Natural killer cell (primary cell): ENCODE measurements at regions not wholly inside any gene's neighbourhood (a gene's known extent, or its start where the extent isn't known, plus 50 kb on each side); places are given as distances from the start of the nearest gene placed in this dataset.

ENCODE experiments used
- ATAC-seq, 3 donors: fragments of 150-1000 bp in 2 of 3; fragments of 200-7000 bp in 1 of 3; cut with Tn5 transposase; 1 replicate in 1 of 3; 2 replicates in 2 of 3; pipeline ENCODE4 v1.10.0; 2021; ENCODE audit warnings: mild to moderate bottlenecking in 2 of 3, moderate library complexity in 2 of 3
- DNase-seq, 2 donors: peaks; one replicate each; pipeline versions ENCODE4 v3.0.0 to v3.0.0-alpha.2; 2013 to 2021; ENCODE audit warnings: mixed read lengths in 1 of 2
- H3K27ac ChIP-seq: one replicate; pipeline ENCODE4 v1.5.1; 2013; ENCODE audit warnings: mild to moderate bottlenecking, low read length
- H3K27me3 ChIP-seq: one replicate; pipeline ENCODE4 v1.6.1; 2013; ENCODE audit warnings: low read length; ENCODE audit not compliant: control insufficient read depth, insufficient read depth
- H3K36me3 ChIP-seq: one replicate; pipeline ENCODE4 v1.6.1; 2013; ENCODE audit warnings: low read length; ENCODE audit not compliant: control insufficient read depth, insufficient read depth
- H3K4me1 ChIP-seq: one replicate; pipeline ENCODE4 v1.6.1; 2013; ENCODE audit warnings: low read length; ENCODE audit not compliant: control insufficient read depth, insufficient read depth
- H3K4me3 ChIP-seq: one replicate; pipeline ENCODE4 v1.5.1; 2013; ENCODE audit warnings: low read length
- H3K9me3 ChIP-seq: one replicate; pipeline ENCODE4 v1.6.1; 2013; ENCODE audit warnings: low read length; ENCODE audit not compliant: control insufficient read depth, insufficient read depth
- H3K27ac Mint-ChIP-seq, 2 donors: one replicate each; pipeline ENCODE4 v1.8.0; 2022; ENCODE audit warnings: mild to moderate bottlenecking in 2 of 2, mixed read lengths in 2 of 2, moderate library complexity in 1 of 2
- H3K27me3 Mint-ChIP-seq, 2 donors: one replicate each; pipeline ENCODE4 v1.8.0; 2022; ENCODE audit warnings: low read depth in 2 of 2, mixed read lengths in 2 of 2
- H3K36me3 Mint-ChIP-seq: one replicate; pipeline ENCODE4 v1.8.0; 2022; ENCODE audit warnings: mixed read lengths
- H3K4me1 Mint-ChIP-seq, 2 donors: one replicate each; pipeline ENCODE4 v1.8.0; 2022; ENCODE audit warnings: mixed read lengths in 2 of 2
- H3K4me3 Mint-ChIP-seq: one replicate; pipeline ENCODE4 v1.8.0; 2022; ENCODE audit warnings: mild to moderate bottlenecking, moderate library complexity, mixed read lengths
- H3K9me3 Mint-ChIP-seq, 2 donors: one replicate each; pipeline ENCODE4 v1.8.0; 2022; ENCODE audit warnings: mixed read lengths in 2 of 2
- CTCF ChIP-seq: fragments of 200-600 bp; IDR thresholded peaks from one replicate; pipeline ENCODE4 v1.8.0; 2022; ENCODE audit warnings: antibody characterized with exemption
- WGBS: methylation state at CpG from one replicate; pipeline ENCODE4 v1.1.7; 2013; ENCODE audit warnings: missing lambda C conversion rate; ENCODE audit not compliant: insufficient coverage; 5-methylcytosine and 5-hydroxymethylcytosine counted together
- intact Hi-C: fragments of 100-400 bp; cut with micrococcal nuclease; formaldehyde crosslinking; loops from one replicate; pipeline ENCODE4 v1.14.2; 2022

DNA sequence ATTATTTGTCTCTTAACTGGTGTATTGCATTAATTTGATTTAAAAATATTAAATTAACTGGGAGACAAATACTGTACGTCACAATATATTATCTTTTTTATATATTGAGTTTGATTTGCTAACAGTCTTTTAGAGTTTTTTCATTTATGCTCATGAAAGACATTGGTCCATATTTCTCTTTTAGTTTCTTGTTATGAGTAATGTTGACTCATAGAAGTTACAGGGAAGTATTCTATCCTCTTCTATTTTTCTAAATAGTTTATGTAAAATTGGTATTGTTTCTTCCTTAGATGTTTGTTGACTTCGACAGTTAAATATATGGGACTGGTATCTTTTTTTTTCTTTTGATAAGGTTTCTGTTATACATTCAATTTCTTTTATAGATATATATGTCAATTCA, 1115.6 kb upstream of the CITED2 start:
- Histone ChIP-seq H3K27ac (no peak overlapping the region), H3K4me3 (no peak overlapping the region), H3K4me1 (no peaks in the 10 kb centered on the region), H3K9me3 (no peaks in the 10 kb centered on the region), H3K36me3 (no peaks in the 10 kb centered on the region), H3K27me3 (no peaks in the 10 kb centered on the region)
- Mint-ChIP-seq H3K9me3 (peaks cover 5 to 8% of the 10 kb centered on the region in 2 donors), H3K4me3 (no peak overlapping the region), H3K27ac (no peak overlapping the region), H3K27me3 (no peaks in the 10 kb centered on the region), H3K36me3 (no peaks in the 10 kb centered on the region), H3K4me1 (no peaks in the 10 kb centered on the region)
- no peak for TF ChIP-seq CTCF
- intact Hi-C loops: no loop called here
- DNase-seq: no peak
- no CpG with 5 or more reads among the region's 2 CpGs for WGBS
- no peak for ATAC-seq

DNA sequence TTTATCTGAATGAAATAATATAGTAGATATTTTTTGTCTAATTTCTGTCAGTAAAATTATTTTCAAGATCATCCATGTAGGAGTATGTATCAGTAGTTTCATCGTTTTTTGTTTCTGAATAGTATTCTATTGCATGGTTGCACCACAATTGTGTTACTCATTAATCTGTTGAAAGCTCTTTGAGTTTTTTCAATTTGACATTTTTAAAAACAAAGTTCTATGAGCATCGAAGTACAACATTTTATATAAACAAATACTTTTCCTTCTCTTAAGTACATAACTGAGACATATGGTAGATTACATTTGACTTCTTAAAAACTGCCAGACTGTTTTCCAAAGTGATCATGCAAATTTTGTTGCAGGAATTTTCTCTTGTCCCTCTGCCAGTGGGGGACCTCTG, 1113.1 kb upstream of the CITED2 start:
- H3K4me1 Mint-ChIP-seq: no peaks in the 10 kb centered on the region
- DNase-seq (no peak), ATAC-seq (no peak)
- no peaks in the 10 kb centered on the region for H3K4me1 ChIP-seq
- no peaks in the 10 kb centered on the region for H3K36me3 ChIP-seq
- intact Hi-C loops: no loop called here
- H3K9me3 ChIP-seq: no peaks in the 10 kb centered on the region
- H3K4me3 Mint-ChIP-seq: no peak overlapping the region
- WGBS: 89% methylated on average over 1 of the region's 2 CpGs
- no peaks in the 10 kb centered on the region for H3K27me3 ChIP-seq
- H3K4me3 ChIP-seq: no peak overlapping the region
- H3K9me3 Mint-ChIP-seq: peaks cover 2% of the 10 kb centered on the region in 2 donors
- no peaks in the 10 kb centered on the region for H3K36me3 Mint-ChIP-seq
- H3K27ac ChIP-seq: no peak overlapping the region
- no peak for TF ChIP-seq CTCF
- H3K27me3 Mint-ChIP-seq: no peaks in the 10 kb centered on the region
- H3K27ac Mint-ChIP-seq: no peak overlapping the region

GRCh38 chr6:140486450-140487361, 1112.3 kb upstream of the CITED2 start:
- 94% methylated on average over 3 of the region's 3 CpGs for WGBS
- ATAC-seq (no peak), DNase-seq (no peak)
- Histone ChIP-seq H3K4me3 (no peak overlapping the region), H3K9me3 (no peaks in the 10 kb centered on the region), H3K27me3 (no peaks in the 10 kb centered on the region), H3K36me3 (no peaks in the 10 kb centered on the region), H3K27ac (no peak overlapping the region), H3K4me1 (no peaks in the 10 kb centered on the region)
- H3K9me3 Mint-ChIP-seq: peaks cover 0 to 2% of the 10 kb centered on the region in 2 donors
- H3K4me1 Mint-ChIP-seq: no peaks in the 10 kb centered on the region
- H3K36me3 Mint-ChIP-seq: no peaks in the 10 kb centered on the region
- no peaks in the 10 kb centered on the region for H3K27me3 Mint-ChIP-seq
- no peak overlapping the region for H3K4me3 Mint-ChIP-seq
- H3K27ac Mint-ChIP-seq: no peak overlapping the region
- intact Hi-C loops: no loop called here
- no peak for TF ChIP-seq CTCF
